Liver (tissue), 7 donors: ENCODE measurements at regions not wholly inside any gene's neighbourhood (a gene's known extent, or its start where the extent isn't known, plus 50 kb on each side); places are given as distances from the start of the nearest gene placed in this dataset.

Experiments used
- DNase-seq: peaks from one replicate; pipeline ENCODE4 v3.0.0-alpha.2; 2017; ENCODE audit warnings: low spot score
- H3K27ac ChIP-seq, 2 donors: one replicate each; pipeline ENCODE4 v1.7.0; 2013; ENCODE audit warnings: inconsistent platforms in 2 of 2, low read length in 2 of 2, control low read depth in 1 of 2, low read depth in 1 of 2, mild to moderate bottlenecking in 1 of 2
- H3K27me3 ChIP-seq, 4 donors: one replicate each; pipeline versions ENCODE4 v1.6.1 to v1.7.0; 2013; ENCODE audit warnings: low read length in 3 of 4, inconsistent platforms in 1 of 4, mild to moderate bottlenecking in 1 of 4, moderate library complexity in 1 of 4; ENCODE audit not compliant: control insufficient read depth in 4 of 4, insufficient read depth in 4 of 4
- H3K36me3 ChIP-seq, 4 donors: one replicate each; pipeline versions ENCODE4 v1.6.1 to v1.7.0; 2013; ENCODE audit warnings: low read length in 3 of 4, mild to moderate bottlenecking in 3 of 4, low read depth in 1 of 4, moderate library complexity in 1 of 4; ENCODE audit not compliant: control insufficient read depth in 4 of 4, insufficient read depth in 3 of 4
- H3K4me1 ChIP-seq, 4 donors: one replicate each; pipeline versions ENCODE4 v1.6.1 to v1.7.0; 2013; ENCODE audit warnings: low read length in 3 of 4, mild to moderate bottlenecking in 3 of 4, moderate library complexity in 1 of 4; ENCODE audit not compliant: control insufficient read depth in 4 of 4, insufficient read depth in 4 of 4
- H3K4me3 ChIP-seq, 3 donors: one replicate each; pipeline versions ENCODE4 v1.6.1 to v1.7.0; 2013; ENCODE audit warnings: low read length in 3 of 3, control low read depth in 1 of 3, low read depth in 1 of 3, mild to moderate bottlenecking in 1 of 3
- H3K9ac ChIP-seq, 2 donors: one replicate each; pipeline ENCODE4 v1.7.0; 2013; ENCODE audit warnings: low read length in 2 of 2, mild to moderate bottlenecking in 2 of 2, moderate library complexity in 2 of 2, control low read depth in 1 of 2, low read depth in 1 of 2
- H3K9me3 ChIP-seq, 4 donors: one replicate each; pipeline versions ENCODE4 v1.6.1 to v1.7.0; 2013; ENCODE audit warnings: low read length in 3 of 4; ENCODE audit not compliant: control insufficient read depth in 4 of 4
- ATF3 ChIP-seq: IDR thresholded peaks from 2 replicates; pipeline ENCODE4 v1.6.1; 2016; ENCODE audit warnings: antibody characterized with exemption
- CTCF ChIP-seq: fragments of 150-350 bp; IDR thresholded peaks from 2 replicates; pipeline ENCODE4 v1.5.1; 2017; ENCODE audit warnings: improper control_type of control experiment, low read depth, low read length; ENCODE audit not compliant: missing input control
- FOXA1 ChIP-seq: IDR thresholded peaks from 2 replicates; pipeline ENCODE4 v1.6.1; 2016; ENCODE audit warnings: antibody characterized with exemption
- HNF4A ChIP-seq, 2 donors: conservative IDR thresholded peaks; 2 replicates each; pipeline ENCODE4 v1.6.1; 2016; ENCODE audit warnings: antibody characterized with exemption in 2 of 2, mild to moderate bottlenecking in 2 of 2
- HNF4G ChIP-seq: IDR thresholded peaks from 2 replicates; pipeline ENCODE4 v1.6.1; 2016; ENCODE audit warnings: antibody characterized with exemption
- JUND ChIP-seq, 2 donors: IDR thresholded peaks; 2 replicates each; pipeline ENCODE4 v1.6.1; 2016; ENCODE audit warnings: antibody characterized with exemption in 2 of 2
- MAX ChIP-seq: IDR thresholded peaks from 2 replicates; pipeline ENCODE4 v1.6.1; 2016; ENCODE audit warnings: antibody characterized with exemption
- NR2F2 ChIP-seq: IDR thresholded peaks from 2 replicates; pipeline ENCODE4 v1.6.1; 2016; ENCODE audit warnings: antibody characterized with exemption
- RAD21 ChIP-seq, 2 donors: IDR thresholded peaks; 2 replicates each; pipeline ENCODE4 v1.6.1; 2016; ENCODE audit warnings: antibody characterized with exemption in 2 of 2, mild to moderate bottlenecking in 2 of 2
- REST ChIP-seq: IDR thresholded peaks from 2 replicates; pipeline ENCODE4 v1.6.1; 2016; ENCODE audit warnings: antibody characterized with exemption, mild to moderate bottlenecking
- RXRA ChIP-seq, 2 donors: IDR thresholded peaks; 2 replicates each; pipeline ENCODE4 v1.6.1; 2017 to 2018; ENCODE audit warnings: antibody characterized with exemption in 2 of 2, mild to moderate bottlenecking in 1 of 2
- SP1 ChIP-seq: IDR thresholded peaks from 2 replicates; pipeline ENCODE4 v1.6.1; 2018; ENCODE audit warnings: antibody characterized with exemption, mild to moderate bottlenecking
- TAF1 ChIP-seq: conservative IDR thresholded peaks from 2 replicates; pipeline ENCODE4 v1.6.1; 2016; ENCODE audit warnings: antibody characterized with exemption, mild to moderate bottlenecking
- YY1 ChIP-seq: IDR thresholded peaks from 2 replicates; pipeline ENCODE4 v1.6.1; 2016; ENCODE audit warnings: antibody characterized with exemption, mild to moderate bottlenecking
- ZBTB33 ChIP-seq: IDR thresholded peaks from 2 replicates; pipeline ENCODE4 v1.6.1; 2016; ENCODE audit warnings: antibody characterized with exemption
- donor health status: healthy.
- donor health status: healthy.
- donor health status: healthy.
- donor health status: healthy.

GRCh38 chr2:180520921-180521581 is 459.4 kb upstream of the UBE2E3 start (continued):
- TF ChIP-seq REST (no peak), ATF3 (no peak)

- Histone ChIP-seq H3K36me3 (no peaks in the 10 kb centered on the region), H3K4me3 (no peak overlapping the region), H3K4me1 (no peaks in the 10 kb centered on the region), H3K9me3 (no peaks in the 10 kb centered on the region), H3K27me3 (no peaks in the 10 kb centered on the region), H3K27ac (no peak overlapping the region), H3K9ac (no peak overlapping the region)
- TF ChIP-seq RAD21 (IDR thresholded peaks at IDR 0.05) (peak; percentile 59 to 68), FOXA1 (no peak), TAF1 (no peak), CTCF (peak; percentile 13)
- no peak for DNase-seq
Observed at GRCh38 chr2:180520206-180520605, 460.2 kb upstream of the UBE2E3 start.

- no peaks in the 10 kb centered on the region for H3K4me1 ChIP-seq
- no peak overlapping the region for H3K27ac ChIP-seq
- H3K9me3 ChIP-seq: no peaks in the 10 kb centered on the region
- H3K4me3 ChIP-seq: no peak overlapping the region
- no peak for DNase-seq
- H3K36me3 ChIP-seq: no peaks in the 10 kb centered on the region
- no peak overlapping the region for H3K9ac ChIP-seq
- H3K27me3 ChIP-seq: no peaks in the 10 kb centered on the region
- TF ChIP-seq MAX: no peak
- TF ChIP-seq JUND (IDR thresholded peaks at IDR 0.05): no peak
- TF ChIP-seq HNF4G: no peak
- no peak for TF ChIP-seq YY1
- no peak for TF ChIP-seq RXRA (IDR thresholded peaks at IDR 0.05)
- no peak for TF ChIP-seq REST
- no peak for TF ChIP-seq CTCF
- no peak for TF ChIP-seq RAD21 (IDR thresholded peaks at IDR 0.05)
- no peak for TF ChIP-seq FOXA1
- no peak for TF ChIP-seq ZBTB33
- no peak for TF ChIP-seq SP1
- no peak for TF ChIP-seq TAF1
- no peak for TF ChIP-seq NR2F2
- TF ChIP-seq HNF4A (conservative IDR thresholded peaks at IDR 0.05): no peak
- TF ChIP-seq ATF3: no peak
Observed at GRCh38 chr2:180519276-180519675, 461.1 kb upstream of the UBE2E3 start.
